ENCODE measurements at regions not wholly inside any gene's neighbourhood (a gene's known extent, or its start where the extent isn't known, plus 50 kb on each side); places are given as distances from the start of the nearest gene placed in this dataset.
A peak's percentile ranks its signal among the peaks of the same experiment; 100 is the strongest.

DNA sequence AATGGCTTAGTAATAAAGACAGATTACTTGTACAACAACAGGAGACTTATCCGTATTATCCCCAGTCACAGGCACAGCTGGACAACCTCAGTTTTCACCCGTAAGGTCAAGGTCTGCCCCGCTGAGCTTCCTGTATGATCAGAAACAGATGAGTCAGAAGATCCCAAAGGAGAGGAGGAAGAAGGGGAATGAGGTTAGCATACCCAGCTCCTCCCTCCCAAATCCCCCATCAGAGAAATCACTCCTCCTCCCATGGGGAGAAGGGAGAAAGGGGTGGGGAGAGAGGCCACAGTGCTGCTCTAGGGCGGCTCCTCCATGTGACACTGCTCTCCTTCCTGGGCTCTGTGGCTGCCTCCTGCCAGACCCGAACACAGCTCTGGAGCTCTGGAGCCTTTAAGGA is 53.8 kb upstream of the SPTBN1 start:
- WGBS, 3 donors: 56 to 69% (median 56%) methylated on average over 5 of the region's 5 CpGs
- no peaks in the 10 kb centered on the region for H3K36me3 ChIP-seq (ENCODE audit: insufficient read depth in 1 of 2, low read depth in 1 of 2)
- peak; percentile 34 to 84 (median 58) for ATAC-seq
- peak; percentile 33 to 64 for DNase-seq
- H3K9me3 ChIP-seq: no peaks in the 10 kb centered on the region
- H3K27me3 ChIP-seq (ENCODE audit: insufficient read depth in 3 of 3, low read length in 2 of 3): no peaks in the 10 kb centered on the region
- TF ChIP-seq, protein P1, sequence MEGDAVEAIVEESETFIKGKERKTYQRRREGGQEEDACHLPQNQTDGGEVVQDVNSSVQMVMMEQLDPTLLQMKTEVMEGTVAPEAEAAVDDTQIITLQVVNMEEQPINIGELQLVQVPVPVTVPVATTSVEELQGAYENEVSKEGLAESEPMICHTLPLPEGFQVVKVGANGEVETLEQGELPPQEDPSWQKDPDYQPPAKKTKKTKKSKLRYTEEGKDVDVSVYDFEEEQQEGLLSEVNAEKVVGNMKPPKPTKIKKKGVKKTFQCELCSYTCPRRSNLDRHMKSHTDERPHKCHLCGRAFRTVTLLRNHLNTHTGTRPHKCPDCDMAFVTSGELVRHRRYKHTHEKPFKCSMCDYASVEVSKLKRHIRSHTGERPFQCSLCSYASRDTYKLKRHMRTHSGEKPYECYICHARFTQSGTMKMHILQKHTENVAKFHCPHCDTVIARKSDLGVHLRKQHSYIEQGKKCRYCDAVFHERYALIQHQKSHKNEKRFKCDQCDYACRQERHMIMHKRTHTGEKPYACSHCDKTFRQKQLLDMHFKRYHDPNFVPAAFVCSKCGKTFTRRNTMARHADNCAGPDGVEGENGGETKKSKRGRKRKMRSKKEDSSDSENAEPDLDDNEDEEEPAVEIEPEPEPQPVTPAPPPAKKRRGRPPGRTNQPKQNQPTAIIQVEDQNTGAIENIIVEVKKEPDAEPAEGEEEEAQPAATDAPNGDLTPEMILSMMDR (IDR thresholded peaks at IDR 0.05): no peak
- peak overlapping the region; percentile 54 for H3K27ac ChIP-seq
- no peaks in the 10 kb centered on the region for H3K4me1 ChIP-seq
- H3K4me3 ChIP-seq: no peak overlapping the region
- intact Hi-C loops (cut with DNase I): no loop called here

DNA sequence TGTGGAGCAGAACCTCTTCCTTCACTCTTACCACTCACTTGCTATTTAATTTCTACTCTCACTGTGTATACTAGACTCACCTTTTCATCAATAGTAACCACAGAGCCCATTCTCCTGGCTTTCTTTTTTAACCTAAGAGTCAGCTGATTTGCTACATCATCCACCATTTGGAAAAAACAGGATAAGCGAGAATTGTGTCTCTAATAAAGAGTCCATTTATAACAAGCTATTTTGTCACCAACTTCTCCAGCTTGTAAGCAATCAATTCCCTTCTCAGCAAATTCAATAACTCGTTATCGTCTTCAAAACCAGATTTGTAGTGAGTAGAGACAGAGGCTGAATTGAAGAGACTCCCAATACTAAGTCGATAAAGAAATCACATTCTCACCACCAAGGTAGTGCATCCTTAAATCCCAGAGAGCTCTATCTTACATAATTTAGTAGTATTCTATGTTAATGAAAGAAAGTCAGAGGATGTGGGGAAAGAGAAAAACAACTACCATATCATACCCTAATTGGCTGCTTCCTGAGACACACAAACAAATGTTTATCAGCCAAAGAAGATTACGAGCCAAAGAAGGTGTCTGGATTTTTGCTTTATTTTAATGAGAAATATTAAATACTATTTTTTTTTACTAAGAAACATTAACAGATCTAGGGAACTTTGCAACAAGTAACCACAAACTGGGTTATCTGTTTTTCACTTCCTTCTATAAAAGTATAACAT is 52.5 kb upstream of the SPTBN1 start:
- Histone ChIP-seq H3K27ac (no peak overlapping the region), H3K9me3 (no peaks in the 10 kb centered on the region), H3K4me1 (no peaks in the 10 kb centered on the region), H3K36me3 (ENCODE audit: insufficient read depth in 1 of 2, low read depth in 1 of 2) (no peaks in the 10 kb centered on the region), H3K27me3 (ENCODE audit: insufficient read depth in 3 of 3, low read length in 2 of 3) (no peaks in the 10 kb centered on the region), H3K4me3 (no peak overlapping the region)
- 75 to 94% (median 82%) methylated on average over 5 of the region's 5 CpGs for WGBS, 3 donors
- no peak for DNase-seq
- TF ChIP-seq, protein P1 (IDR thresholded peaks at IDR 0.05): no peak
- intact Hi-C loops (cut with DNase I): no loop called here
- no peak for ATAC-seq

DNA sequence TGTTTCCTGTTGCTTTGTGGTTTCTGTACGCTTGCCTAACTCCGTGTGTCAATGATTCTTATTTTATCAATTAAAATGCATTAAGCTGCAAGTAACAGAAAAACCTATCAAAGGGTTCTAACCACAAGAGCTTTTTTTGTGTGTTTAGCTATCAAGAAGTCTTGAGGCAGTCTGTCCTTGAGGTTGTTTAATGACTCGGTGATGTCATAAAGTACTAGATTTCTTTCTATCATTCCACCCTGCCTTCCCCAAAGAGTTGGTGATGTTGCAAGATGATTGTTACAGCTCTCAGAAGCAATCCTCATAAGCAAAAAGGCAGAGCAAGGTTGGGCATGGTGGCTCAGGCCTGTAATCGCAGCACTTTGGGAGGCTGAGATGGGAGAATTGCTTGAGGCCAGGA is 51.9 kb upstream of the SPTBN1 start:
- no peaks in the 10 kb centered on the region for H3K27me3 ChIP-seq (ENCODE audit: insufficient read depth in 3 of 3, low read length in 2 of 3)
- DNase-seq (no peak), ATAC-seq (peak in 1 of 4 donors; percentile 55)
- intact Hi-C loops (cut with DNase I): no loop called here
- no peaks in the 10 kb centered on the region for H3K4me1 ChIP-seq
- H3K27ac ChIP-seq: no peak overlapping the region
- no peaks in the 10 kb centered on the region for H3K9me3 ChIP-seq
- no peak overlapping the region for H3K4me3 ChIP-seq
- WGBS, 3 donors: 87 to 92% (median 87%) methylated on average over 4 of the region's 4 CpGs
- TF ChIP-seq, protein P1 (IDR thresholded peaks at IDR 0.05): no peak
- no peaks in the 10 kb centered on the region for H3K36me3 ChIP-seq (ENCODE audit: insufficient read depth in 1 of 2, low read depth in 1 of 2)

DNA sequence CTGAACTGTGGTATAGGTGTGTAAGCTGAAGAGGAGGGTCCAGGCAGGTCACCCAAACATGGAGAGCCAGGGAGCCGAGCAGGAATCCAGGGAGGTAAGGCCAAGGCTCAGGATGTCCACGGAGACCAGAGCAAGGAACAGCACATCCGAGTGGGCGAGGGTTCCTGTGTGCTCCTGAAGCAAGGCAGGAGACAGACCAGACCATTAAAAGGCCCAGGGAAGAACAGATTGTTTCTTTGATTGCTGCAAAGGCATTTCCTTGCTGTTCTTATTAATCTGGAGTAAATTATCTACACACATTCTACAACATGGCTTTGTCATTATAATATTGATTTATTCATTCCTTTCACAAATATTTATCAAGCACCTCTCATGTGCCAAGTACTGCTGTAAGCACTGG is 50.1 kb upstream of the SPTBN1 start:
- no peaks in the 10 kb centered on the region for H3K4me1 ChIP-seq
- H3K4me3 ChIP-seq: no peak overlapping the region
- intact Hi-C loops (cut with DNase I): no loop called here
- 64 to 73% (median 72%) methylated on average over 4 of the region's 4 CpGs for WGBS, 3 donors
- no peaks in the 10 kb centered on the region for H3K27me3 ChIP-seq (ENCODE audit: insufficient read depth in 3 of 3, low read length in 2 of 3)
- no peak overlapping the region for H3K27ac ChIP-seq
- TF ChIP-seq, protein P1 (IDR thresholded peaks at IDR 0.05): no peak
- H3K36me3 ChIP-seq (ENCODE audit: insufficient read depth in 1 of 2, low read depth in 1 of 2): no peaks in the 10 kb centered on the region
- ATAC-seq: no peak
- no peaks in the 10 kb centered on the region for H3K9me3 ChIP-seq
- DNase-seq: no peak
